Testis (tissue), 2 donors: ENCODE measurements at regions not wholly inside any gene's neighbourhood (a gene's known extent, or its start where the extent isn't known, plus 50 kb on each side); places are given as distances from the start of the nearest gene placed in this dataset.

ENCODE experiments used
- POLR2A ChIP-seq: fragments of 450-650 bp; IDR thresholded peaks from one replicate; pipeline ENCODE4 v1.6.1; 2017; ENCODE audit warnings: antibody characterized with exemption, mild to moderate bottlenecking, moderate library complexity
- TF ChIP-seq, protein P1 (sequence below), 3 experiments: fragments of 450-650 bp in 2 of 3; fragments of 200-600 bp in 1 of 3; sonication (generic) in 1 of 3; IDR thresholded peaks; one replicate each; pipeline ENCODE4 v1.5.1; 2016 to 2019; ENCODE audit warnings: antibody characterized with exemption in 3 of 3, mild to moderate bottlenecking in 2 of 3, moderate library complexity in 1 of 3

DNA sequence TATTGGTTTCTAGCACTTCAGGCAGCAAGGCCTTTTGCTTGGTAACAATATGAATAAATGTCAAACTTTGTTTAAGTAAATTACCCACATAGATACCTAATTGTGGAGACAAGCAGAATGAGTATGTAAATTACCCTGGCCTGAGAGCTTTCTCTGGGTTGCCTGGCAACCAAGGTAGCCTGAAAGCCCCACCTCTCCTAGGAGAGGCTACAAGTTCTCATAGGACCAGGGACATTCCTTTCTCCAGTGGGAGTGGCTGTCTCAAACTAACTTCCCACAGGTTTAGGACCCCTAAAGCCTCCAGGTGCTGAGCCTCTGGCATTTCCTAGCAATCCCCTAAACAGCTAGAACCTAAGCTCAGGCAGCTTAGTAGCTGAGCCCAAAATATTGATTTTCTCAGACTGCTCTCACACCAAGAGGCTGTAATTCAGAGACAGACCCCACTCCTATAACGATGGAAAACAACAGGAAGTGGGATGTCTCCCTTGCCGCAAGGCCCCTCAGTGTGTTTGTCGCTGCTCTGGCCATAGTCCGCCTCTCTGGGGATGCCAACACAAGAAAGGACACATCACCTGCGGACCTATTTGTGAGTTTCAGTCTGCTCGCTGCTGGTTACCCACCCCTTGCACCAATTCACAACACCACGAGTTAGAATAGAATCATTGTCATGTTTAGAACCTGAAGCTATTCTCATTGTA is 207.3 kb downstream of the DLEU7 start:
- TF ChIP-seq, protein P1, sequence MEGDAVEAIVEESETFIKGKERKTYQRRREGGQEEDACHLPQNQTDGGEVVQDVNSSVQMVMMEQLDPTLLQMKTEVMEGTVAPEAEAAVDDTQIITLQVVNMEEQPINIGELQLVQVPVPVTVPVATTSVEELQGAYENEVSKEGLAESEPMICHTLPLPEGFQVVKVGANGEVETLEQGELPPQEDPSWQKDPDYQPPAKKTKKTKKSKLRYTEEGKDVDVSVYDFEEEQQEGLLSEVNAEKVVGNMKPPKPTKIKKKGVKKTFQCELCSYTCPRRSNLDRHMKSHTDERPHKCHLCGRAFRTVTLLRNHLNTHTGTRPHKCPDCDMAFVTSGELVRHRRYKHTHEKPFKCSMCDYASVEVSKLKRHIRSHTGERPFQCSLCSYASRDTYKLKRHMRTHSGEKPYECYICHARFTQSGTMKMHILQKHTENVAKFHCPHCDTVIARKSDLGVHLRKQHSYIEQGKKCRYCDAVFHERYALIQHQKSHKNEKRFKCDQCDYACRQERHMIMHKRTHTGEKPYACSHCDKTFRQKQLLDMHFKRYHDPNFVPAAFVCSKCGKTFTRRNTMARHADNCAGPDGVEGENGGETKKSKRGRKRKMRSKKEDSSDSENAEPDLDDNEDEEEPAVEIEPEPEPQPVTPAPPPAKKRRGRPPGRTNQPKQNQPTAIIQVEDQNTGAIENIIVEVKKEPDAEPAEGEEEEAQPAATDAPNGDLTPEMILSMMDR (IDR thresholded peaks at IDR 0.05) = no peak
- TF ChIP-seq POLR2A = no peak
